T-helper 1 cell (primary cell): ENCODE measurements at regions not wholly inside any gene's neighbourhood (a gene's known extent, or its start where the extent isn't known, plus 50 kb on each side); places are given as distances from the start of the nearest gene placed in this dataset.

Experiments used
- DNase-seq, 5 donors: peaks; one replicate each; pipeline ENCODE4 v3.0.0-alpha.2; 2012 to 2020

DNA sequence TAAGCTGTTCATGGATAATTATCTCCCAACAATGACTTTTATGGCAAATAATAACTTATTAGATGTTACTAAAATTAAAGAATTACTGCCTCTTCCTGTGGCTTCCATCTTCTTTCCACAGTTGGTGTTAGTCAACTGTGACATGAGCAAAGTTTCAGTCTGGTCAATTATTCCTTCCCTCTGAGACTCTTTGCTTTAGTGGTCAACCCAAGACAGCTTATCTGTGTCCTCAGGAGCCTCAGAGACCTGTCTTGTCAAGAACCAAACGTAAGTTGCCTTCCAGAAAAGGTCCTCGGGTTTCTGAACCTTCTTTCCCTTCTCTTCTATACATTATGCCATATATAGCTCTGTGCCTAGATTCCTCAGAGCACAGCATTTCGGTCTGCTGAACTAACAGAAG lies 263.2 kb upstream of the ZP4 start:
- no peak for DNase-seq

DNA sequence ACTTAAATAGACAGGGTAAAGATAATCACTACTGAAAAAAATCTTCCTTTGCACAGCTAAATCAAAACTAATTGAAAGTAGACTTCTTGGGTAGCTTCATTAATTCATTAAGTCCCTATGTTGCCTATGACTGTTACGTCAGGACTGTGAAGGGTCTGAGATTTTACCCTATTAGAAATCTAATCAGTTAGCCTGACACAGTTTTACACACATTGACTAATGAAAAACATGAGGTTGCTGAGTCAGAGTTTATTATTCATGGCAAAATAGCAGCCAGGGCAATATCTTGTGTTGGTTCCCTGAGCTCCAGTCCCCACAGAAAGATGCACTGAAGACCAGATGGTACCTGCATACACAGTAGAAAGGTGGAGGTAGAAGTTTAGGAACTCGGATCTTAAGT lies 262.5 kb upstream of the ZP4 start:
- DNase-seq = no peak

DNA sequence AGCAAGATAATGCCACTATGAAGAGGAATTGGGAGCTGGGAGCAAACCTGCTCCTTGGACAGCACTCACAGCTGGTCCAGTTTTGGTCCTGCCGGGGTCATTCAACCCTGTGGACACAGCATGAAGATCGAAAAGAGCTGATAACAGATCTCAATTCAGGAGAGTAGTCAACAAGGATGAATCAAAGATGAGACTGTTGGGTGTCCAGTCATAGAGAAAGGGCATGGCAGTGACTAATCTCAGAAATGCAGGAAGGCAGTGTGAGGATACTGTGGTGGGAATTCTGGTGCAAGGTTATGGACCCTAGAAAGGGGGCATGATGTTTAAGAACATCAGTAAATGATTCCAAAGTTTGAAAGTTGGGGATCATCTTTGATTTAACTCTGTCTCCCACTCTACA lies 261.4 kb upstream of the ZP4 start:
- no peak for DNase-seq

DNA sequence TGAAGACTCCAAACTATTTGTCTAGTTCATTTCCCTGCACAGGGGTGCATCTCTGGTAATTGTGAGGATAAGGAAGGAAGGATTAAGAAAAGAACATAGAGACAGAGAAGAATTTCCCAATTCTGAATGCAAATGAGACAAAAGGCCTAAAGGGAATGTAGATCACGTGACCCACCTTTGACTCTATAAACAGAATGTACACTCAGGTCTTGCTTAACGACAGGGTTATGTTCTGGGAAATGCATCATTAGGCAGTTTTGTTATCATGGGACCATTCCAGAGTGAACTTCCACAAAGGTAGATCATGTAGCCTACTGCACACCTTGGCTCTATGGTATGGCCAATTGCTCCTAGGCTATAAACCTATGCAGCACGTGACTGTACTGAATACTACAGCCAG lies 252.3 kb upstream of the ZP4 start:
- DNase-seq = no peak

DNA sequence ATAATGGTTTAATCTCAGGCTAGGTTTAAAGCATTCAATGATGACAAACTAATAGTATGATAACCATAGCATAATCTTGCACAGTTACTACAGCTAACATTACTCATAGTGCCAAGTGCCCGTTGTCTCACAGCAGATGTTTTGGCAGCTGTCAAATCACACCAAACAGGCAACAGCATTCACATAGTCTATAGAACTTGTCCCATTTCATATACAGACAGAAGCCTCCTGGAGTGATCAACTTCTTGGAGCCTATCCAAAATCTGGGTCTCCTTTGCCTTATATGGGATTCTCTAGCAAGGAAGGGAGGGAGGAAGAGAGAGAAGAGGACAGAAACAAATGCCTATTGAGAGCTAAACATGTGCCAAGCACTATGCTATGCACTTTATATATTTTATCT lies 250.6 kb upstream of the ZP4 start:
- DNase-seq = no peak

DNA sequence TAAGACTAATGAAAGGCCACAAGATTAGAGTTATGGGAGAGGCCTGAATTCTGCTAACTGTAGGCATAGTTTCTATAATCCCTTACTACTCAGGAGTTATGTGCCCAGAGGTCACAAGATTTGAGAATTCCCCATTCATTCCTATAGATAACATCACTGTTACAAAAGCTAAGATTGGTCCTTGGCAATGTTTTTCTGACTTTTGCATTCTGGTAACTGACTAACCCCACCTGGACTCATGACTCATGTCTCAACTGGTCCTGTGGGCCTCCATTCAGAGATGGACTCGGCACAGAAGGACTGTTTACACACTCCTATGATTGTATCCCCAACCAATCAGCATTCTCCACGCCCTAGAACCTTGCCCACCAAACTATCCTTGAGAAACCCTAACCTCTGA lies 249.0 kb upstream of the ZP4 start:
- no peak for DNase-seq

DNA sequence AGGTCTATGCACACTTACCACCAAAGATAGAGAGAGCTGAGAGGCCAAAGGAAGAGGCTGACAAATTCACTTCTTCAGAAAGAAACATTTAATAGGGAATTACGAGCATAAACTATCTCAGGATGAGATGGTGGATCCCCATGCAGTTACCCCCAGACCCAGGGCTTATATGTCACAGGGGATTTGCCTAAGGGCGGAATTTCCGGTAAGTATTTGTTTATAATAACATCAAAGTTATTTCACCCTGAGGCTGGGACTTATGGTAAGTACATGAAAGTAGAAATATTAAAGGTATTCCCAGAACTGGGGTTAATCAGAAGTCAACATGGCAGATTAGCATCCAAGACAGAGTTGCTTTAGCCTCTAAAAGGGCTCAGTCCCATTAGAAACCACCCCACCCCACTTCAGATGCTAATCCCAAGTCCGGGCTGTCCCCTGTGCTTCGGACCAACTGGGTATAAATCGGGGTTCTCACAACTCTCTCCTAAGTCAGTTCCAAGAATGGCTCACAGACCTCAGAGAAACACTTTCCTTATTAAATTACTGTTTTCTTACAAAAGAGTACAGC lies 247.4 kb upstream of the ZP4 start:
- no peak for DNase-seq

DNA sequence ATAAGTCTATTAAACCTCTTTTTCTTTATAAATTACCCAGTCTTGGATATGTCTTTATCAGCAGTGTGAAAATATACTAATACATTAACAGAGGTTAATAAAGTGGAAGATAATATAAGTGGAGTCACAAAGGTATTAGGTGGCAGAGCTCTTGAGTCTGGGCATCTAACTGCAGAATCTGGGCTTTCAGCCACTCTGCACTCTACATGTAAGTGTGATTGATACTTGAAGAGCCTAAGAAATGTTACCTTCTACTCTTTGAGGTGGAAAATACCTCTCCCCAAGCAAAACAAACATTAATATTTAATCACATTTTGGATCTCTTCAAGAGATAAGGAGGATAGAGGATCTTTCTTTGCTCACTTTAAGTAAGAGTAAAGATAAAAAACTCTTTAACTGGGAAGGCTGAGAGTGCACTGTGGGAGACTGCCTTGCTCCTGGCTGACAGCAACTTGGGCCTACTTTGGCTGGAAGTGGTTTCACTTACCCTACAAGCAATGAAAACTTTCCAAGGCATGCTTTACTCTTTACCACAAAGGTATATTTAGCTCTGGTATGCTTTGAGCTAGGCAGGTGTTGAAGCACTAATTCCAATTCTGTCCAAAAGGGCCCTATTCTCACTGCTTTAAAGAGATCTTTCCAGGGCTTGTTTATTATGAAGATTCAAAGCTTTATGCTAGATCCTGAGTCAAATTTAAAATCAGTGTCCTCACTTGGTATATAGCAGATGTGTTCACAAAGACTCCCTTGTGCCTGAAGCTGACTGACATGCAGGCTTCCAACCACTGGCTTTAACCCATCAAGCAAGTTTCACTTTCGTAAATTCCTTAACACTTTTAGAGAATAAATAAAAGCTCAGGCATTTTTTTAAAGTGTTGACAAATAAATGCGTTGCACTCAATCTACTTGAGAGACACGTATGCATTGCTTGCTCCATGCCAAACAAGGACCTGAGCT lies 245.3 kb upstream of the ZP4 start:
- DNase-seq = no peak

DNA sequence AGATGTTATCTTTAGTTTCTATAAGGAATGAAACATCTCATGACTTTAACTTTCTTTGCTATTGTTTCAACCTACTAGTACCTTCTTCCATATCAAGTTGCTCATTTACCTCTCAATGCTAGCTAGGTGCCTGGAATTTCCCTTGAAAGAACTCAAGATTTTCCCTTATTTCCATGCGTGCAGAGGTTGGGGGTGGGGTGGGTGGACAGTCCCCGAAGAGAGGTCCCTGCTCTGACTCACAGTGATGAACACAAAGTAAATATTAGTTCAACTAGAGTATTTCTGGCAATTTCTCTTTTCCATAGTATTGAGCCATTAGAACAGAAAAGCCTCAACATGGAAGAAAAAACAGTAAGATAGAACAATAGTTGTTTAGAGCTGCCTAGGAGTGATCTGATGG lies 239.0 kb upstream of the ZP4 start:
- DNase-seq = no peak

DNA sequence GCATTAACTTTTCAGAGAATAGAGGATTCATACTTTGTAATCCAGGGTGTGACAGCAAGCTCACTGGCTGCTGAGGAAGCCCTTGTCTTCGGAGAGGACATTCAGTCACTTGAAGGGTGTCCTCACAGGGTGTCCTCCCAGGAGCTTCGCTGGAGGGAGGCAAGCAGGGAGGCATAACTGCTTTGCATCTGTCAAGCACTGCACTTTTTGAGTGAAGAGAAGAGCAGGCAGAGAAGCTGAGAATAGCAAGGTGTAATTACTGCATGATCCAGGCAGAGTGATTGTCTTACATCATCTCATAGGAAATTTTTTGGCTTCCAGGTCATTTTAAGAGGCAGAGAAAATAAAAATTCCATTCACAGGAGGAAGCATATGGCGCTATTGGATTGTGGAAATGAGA lies 232.5 kb upstream of the ZP4 start:
- DNase-seq = no peak

DNA sequence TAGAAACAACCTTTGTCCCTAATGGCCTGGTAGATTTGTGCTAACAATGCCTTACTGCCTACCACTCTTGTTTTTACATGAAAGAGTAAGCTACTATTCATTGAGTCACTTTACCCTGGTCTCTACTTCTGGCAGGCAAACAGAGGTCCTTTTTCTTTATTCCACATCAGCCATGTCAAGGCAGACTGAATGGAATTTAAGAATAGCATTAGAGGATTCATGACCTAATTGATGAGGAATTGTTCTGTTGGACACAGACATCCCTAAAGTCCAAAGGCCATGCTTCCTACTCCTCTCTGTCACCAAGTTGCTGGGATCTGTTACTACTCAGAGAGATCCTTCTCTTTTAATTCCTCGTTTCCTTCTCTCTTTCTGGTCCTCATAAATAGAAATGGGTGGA lies 229.1 kb upstream of the ZP4 start:
- DNase-seq = no peak

DNA sequence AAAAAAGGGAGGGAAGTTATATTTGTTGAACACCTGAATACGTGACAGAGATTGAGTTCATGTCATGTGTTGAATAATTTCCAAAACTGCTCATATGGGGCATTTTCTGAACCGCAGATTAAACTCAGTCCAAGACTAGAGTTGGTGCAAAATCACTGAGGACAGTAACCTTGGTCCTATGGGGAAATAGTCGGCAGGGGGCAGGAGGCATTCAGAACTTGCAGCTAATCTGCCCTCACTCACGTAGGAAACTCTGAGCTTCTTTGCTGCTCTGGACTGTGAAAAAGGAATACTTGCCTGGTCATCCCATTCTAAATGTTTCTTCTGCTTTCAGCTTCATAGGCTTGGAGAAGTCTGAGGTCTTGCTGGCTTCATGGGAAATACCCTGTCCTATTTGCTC lies 228.3 kb upstream of the ZP4 start:
- no peak for DNase-seq

DNA sequence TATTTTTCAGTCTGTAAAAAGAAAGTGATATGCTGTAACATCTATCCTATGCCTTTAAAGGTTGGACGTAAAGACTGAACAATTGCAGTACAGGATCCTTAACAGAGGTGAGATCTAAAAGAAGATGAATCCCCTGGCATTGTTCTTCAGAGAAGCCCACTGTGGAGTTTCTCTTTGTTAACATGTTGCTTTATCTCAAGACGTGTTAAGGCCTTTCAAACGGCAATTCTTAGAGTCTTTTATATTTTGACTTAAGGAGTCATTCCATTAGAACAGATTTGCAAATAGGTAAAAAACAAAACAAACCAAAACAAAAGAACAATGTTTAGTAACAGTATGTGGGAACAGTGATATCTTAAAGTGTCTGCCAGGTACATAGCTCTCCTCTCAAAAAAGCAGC lies 225.1 kb upstream of the ZP4 start:
- no peak for DNase-seq

DNA sequence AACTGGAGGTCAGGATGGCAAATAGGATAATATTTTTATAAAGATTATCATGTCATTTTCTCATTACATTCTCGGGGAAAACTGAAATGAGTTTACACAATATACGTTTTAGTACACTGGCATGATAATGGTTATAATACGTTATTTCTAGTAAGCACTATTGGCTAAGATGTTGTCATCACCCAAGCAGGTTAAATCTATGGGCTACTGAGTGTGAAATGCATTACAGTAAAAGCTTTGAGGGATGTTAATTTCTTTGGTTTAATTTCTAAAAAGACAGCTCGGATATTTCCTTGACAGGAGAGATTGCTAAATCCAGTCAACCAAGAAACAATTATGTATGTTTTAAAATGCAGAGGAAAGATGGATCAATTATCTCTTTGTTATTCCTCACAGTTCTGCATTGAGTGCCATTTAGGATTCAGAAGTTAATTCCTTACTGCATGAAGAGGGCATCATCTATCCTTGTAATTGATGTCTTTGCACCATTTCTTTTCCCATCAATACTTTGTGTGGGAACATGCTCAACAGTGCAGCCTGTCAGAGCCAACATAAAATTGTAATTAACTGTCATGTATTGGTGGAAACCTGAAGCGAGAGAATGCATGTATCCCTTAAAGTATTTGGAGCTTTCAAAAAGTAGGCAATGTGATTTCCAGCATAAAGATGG lies 222.4 kb upstream of the ZP4 start:
- DNase-seq = no peak

DNA sequence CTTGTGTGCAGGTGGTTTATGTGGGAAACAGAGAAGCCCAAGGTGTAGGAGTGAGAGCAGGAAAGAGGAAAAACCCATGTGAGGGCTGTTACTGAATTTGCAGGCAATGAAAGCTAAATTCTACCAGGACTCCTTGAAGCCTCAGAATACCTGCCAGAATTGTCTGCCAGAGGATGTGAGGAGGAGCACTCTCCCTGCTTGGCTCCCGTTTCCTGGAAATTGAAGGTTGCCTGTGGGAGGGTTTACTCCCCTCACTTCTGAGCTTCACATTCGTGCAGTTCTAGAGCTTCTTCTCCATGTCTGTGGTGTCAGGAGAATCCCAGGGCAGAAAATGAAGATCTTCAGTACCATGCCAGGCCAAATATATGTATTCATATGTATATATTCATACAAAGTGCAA lies 220.8 kb upstream of the ZP4 start:
- DNase-seq = no peak

DNA sequence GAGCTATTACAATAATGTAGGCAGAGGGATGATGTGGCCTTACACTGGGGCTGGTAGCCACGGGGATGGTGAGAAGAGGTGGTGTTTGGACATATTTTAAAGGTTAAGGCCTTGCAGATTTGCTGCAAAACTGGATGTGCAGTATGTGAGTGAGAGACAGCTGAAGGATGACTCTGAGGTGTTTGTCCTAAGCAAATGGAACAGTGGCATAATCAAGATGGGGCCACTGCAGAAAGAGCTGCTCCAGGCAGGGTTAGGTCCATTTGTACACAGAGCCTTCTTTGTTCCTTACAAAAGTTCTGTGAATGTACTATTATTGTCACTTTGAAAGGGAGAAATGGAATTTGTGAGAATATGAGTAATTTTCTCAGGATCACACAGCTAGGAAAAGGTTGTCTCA lies 220.4 kb upstream of the ZP4 start:
- DNase-seq = no peak

DNA sequence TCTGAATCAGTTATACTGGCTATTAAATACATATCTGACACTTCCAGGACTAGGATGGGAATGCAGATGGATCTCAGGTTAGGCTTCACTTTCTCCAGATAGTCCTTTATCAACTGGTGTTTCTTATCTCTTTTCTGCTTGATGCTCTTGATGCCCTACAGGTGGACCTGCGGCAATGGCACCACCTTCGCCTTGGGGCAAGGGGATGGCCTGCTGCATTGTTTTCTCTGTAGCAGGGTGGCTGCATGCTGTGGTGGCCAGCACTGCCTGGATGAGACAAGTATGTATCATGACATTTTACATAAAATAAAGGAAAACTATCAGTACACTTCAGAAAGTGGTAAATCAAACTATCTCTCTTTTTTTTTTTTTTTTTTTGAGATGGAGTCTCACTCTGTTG lies 217.7 kb upstream of the ZP4 start:
- no peak for DNase-seq

DNA sequence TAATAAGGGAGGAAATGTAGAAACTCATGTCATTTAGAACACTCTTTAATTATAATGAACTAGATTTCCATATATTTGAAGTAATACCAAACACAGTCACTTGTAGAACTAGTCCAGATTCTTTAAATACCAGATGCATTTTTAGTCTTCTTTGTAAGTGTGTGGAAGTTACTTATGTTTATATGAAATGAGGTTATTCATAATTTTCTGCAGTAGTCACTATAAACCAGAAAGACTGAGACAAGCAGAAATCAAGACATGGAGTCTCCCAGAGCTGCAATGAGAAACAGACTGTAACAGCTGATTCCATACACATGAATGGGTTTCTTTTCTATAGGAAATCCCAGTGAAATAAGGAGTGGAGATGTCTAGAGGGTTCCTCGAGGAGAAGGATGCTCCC lies 216.6 kb upstream of the ZP4 start:
- DNase-seq = no peak

DNA sequence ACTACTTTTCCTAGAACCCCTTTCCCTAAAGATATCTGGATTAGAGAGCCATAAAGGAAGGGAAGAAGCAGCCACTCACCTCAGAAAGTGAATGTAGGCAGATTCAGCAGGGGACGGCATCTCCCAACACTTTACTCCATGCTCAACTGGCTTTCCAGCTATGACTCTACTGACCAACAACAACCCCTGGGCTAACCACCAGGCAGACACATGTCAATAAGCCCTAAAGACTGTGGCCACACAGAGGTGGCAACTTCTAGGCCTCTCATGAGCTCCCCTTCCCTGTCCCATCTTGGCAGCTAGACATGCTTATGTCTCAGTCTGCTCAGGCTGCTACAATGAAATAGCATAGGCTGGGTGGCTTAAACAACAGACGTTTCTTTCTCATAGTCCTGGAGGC lies 214.0 kb upstream of the ZP4 start:
- no peak for DNase-seq

DNA sequence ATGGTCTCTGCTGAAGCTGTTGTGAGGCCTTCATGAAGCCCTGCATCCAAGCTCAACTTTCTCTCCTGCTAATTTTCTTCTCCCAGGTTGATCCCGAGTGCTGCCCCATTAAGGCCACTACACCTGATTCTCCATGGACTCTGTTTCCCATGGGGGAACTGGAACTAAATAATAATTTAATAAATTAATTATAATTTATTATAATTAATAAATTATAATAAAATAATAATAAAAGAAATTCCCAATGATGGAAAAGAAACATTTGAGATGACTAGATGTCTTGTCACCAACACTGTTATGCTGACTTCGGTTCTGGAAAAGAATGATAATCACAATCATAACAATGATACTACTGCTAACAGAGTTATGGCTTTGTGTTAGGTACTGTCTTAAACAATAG lies 211.2 kb upstream of the ZP4 start:
- no peak for DNase-seq

DNA sequence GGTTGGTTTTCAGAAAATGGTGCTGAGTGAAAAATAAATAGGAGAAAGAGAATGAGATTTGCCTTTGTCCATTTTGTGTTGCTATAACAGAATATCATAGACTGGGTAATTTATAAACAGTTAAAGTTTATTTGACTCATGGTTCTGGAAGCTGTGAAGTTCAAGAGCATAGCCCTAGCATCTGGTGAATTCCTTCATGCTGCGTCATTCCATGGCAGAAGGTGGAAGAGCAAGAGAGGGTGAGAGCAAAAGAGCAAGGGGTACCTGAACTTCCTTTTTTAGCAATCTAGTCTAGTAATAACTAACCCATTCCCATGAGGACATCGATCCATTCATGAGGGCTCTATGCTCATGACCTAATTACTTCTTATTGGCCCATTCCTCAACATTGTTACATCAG lies 209.1 kb upstream of the ZP4 start:
- no peak for DNase-seq

DNA sequence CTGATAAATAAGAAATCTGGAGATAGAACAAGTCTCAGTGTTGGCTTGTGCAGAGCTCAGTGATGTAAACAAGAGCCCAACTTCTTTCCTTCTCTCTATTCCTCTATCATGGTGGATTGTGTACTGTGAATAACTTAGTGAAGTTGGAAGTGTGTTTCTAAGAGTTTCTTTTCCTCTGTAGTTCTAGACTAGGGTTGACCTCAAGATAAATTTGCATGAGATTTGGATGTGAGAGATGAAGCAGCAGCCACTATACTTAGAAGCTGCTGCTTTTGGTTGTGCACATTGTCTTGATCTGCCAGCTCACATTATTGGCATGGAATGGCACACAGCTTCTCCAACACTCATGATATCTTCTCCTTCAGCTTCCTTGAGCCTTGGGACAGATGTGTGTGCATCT lies 198.9 kb upstream of the ZP4 start:
- DNase-seq = no peak

DNA sequence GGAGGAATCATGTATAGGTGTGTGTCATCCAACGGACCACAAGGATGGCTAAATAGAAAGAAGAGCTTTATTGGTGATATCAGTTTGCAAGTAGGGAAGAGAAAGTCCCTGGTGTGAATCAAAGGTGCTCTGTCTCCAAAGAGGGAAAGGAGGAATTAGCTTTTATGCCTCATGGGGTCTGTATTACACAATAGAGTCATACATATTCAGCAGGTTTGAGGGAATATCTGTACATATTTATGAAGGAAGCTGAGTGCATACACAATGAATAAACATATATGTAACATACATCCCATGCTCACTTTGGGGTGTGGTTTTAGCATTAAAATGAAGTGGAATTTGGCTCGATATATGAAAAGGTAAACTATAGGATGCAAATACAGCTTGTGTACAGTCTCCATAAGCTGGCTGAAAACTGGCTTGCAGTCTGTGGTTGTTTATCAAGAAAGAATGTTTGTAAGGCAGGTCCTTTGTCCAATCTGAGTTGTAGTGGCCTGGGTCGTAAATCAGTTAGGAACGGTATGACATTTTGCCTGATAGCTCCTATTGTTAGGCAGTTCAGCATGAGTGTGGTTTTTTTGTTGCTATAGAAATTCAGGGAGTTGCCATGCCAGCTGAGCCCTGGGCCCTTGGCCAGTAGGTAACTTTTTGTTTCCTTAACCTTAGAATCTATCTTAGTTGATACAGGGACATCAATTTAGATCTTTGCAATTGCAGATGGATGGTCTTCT lies 198.0 kb upstream of the ZP4 start:
- no peak for DNase-seq

DNA sequence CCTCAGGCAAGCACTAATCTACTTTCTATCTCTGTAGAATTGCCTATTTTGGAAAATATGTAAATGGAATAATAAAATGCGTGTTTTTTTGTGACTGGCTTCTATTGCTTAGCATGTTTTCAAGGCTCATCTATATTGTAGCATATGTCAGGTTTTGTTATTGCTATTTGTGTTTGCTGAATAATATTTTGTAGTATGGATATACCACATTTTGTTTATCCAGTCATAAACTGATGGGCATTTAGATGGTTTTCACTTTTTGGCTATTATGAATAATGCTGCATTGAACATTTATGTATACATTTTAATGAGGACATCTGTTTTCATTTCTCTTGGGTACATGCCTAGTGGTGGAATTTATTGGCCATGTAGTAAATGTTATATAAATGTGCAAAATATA lies 183.3 kb upstream of the ZP4 start:
- no peak for DNase-seq
